Caco-2 (cell line): ENCODE measurements at regions not wholly inside any gene's neighbourhood (a gene's known extent, or its start where the extent isn't known, plus 50 kb on each side); places are given as distances from the start of the nearest gene placed in this dataset.

ENCODE experiments used
- BruUV-seq: library from RNA; stranded (reverse); fragments of 400-500 nt; replicated peaks from 2 replicates; lab custom pipeline; 2021; lab: Mats Ljungman, UMichigan
- CTCF ChIA-PET: fragments of 300-600 bp; sonication (Branson Sonifier 250); formaldehyde crosslinking; loops from one replicate; lab custom pipeline; 2022; ENCODE audit warnings: antibody characterized with exemption; lab: Charles Lee
- POLR2A ChIA-PET: fragments of 300-600 bp; sonication (Branson Sonifier 250); formaldehyde crosslinking; loops from one replicate; lab custom pipeline; 2022; ENCODE audit warnings: antibody characterized with exemption; lab: Charles Lee
- DNase-seq, 2 experiments: peaks; one replicate each; pipeline versions ENCODE4 v3.0.0 to v3.0.0-alpha.2; 2020 to 2022
- H3K27me3 ChIP-seq: replicated peaks from 2 replicates; pipeline ENCODE4 v1.6.0; 2011; ENCODE audit warnings: low read length; ENCODE audit not compliant: control insufficient read depth, insufficient read depth
- H3K36me3 ChIP-seq: 2 replicates; pipeline ENCODE4 v1.5.1; 2011; ENCODE audit warnings: low read length; ENCODE audit not compliant: control insufficient read depth, insufficient read depth
- H3K4me1 ChIP-seq: fragments of 250-450 bp; sonication (Bioruptor Pico); 2 replicates; pipeline ENCODE4 v1.5.1; 2020; ENCODE audit warnings: mild to moderate bottlenecking
- H3K4me3 ChIP-seq: 2 replicates; pipeline ENCODE4 v1.5.1; 2011; ENCODE audit warnings: low read depth, mild to moderate bottlenecking, control low read depth, low read length
- H3K9me3 ChIP-seq: fragments of 250-450 bp; sonication (Bioruptor Pico); 2 replicates; pipeline ENCODE4 v1.5.1; 2020; ENCODE audit warnings: mild to moderate bottlenecking, moderate library complexity
- H3K27ac Mint-ChIP-seq: one replicate; pipeline ENCODE4 v1.8.0; 2022; ENCODE audit warnings: mixed read lengths; ENCODE audit not compliant: unreplicated experiment
- H3K27me3 Mint-ChIP-seq: one replicate; pipeline ENCODE4 v1.8.0; 2022; ENCODE audit warnings: mixed read lengths; ENCODE audit not compliant: insufficient read depth, unreplicated experiment
- H3K36me3 Mint-ChIP-seq: one replicate; pipeline ENCODE4 v1.8.0; 2022; ENCODE audit warnings: mild to moderate bottlenecking, mixed read lengths; ENCODE audit not compliant: insufficient read depth, unreplicated experiment
- H3K4me1 Mint-ChIP-seq: one replicate; pipeline ENCODE4 v1.8.0; 2022; ENCODE audit warnings: low read depth, mixed read lengths; ENCODE audit not compliant: unreplicated experiment
- H3K4me3 Mint-ChIP-seq: one replicate; pipeline ENCODE4 v1.8.0; 2022; ENCODE audit warnings: mild to moderate bottlenecking, moderate library complexity, mixed read lengths; ENCODE audit not compliant: unreplicated experiment
- H3K9me3 Mint-ChIP-seq: one replicate; pipeline ENCODE4 v1.8.0; 2022; ENCODE audit warnings: mixed read lengths; ENCODE audit not compliant: unreplicated experiment
- intact Hi-C: fragments of 100-400 bp; cut with micrococcal nuclease; formaldehyde crosslinking; loops from one replicate; pipeline ENCODE4 v1.10.0; 2022; ENCODE audit not compliant: unreplicated experiment
- TF ChIP-seq, protein P1 (sequence below), 2 experiments: fragments of 200-600 bp in 1 of 2; IDR thresholded peaks; 1 replicate in 1 of 2; 2 replicates in 1 of 2; pipeline versions ENCODE4 v1.5.1 to v1.8.0; 2011 to 2022; ENCODE audit warnings: antibody characterized with exemption in 1 of 2, control low read depth in 1 of 2, inconsistent platforms in 1 of 2, low read depth in 1 of 2, low read length in 1 of 2, mild to moderate bottlenecking in 1 of 2, moderate library complexity in 1 of 2; ENCODE audit not compliant: insufficient read depth in 1 of 2, severe bottlenecking in 1 of 2, unreplicated experiment in 1 of 2

DNA sequence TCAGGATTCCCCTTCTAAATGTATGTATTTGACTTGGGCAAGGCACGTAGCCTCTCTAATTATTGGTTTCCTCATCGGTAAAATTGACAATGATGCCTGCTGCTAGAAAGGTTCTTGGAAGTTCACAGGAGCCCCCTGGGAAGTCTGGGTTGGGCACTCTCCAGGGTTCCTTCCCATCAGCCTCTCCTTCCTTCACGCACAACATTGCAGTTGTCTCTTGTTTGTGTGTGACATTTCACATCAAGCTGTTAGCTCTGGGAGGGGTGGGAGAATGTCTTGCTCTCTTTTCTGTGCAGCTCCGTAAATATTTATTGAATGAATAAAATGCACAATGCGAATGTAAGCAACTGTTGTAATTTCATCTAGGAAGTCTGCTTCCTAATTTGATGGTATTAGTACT lies 153.2 kb upstream of the PRICKLE1 start:
- Histone ChIP-seq H3K9me3 (peaks cover 13% of the 10 kb centered on the region), H3K27me3 (no peaks in the 10 kb centered on the region), H3K4me3 (no peak overlapping the region), H3K36me3 (no peaks in the 10 kb centered on the region), H3K4me1 (peaks cover 19% of the 10 kb centered on the region)
- intact Hi-C loops, result no loop called here
- CTCF ChIA-PET, result no interaction called here
- no peaks in the 10 kb centered on the region for H3K36me3 Mint-ChIP-seq
- H3K9me3 Mint-ChIP-seq, result peaks cover 29% of the 10 kb centered on the region
- no TSS peak for BruUV-seq
- H3K27ac Mint-ChIP-seq, result no peak overlapping the region
- TF ChIP-seq, protein P1, sequence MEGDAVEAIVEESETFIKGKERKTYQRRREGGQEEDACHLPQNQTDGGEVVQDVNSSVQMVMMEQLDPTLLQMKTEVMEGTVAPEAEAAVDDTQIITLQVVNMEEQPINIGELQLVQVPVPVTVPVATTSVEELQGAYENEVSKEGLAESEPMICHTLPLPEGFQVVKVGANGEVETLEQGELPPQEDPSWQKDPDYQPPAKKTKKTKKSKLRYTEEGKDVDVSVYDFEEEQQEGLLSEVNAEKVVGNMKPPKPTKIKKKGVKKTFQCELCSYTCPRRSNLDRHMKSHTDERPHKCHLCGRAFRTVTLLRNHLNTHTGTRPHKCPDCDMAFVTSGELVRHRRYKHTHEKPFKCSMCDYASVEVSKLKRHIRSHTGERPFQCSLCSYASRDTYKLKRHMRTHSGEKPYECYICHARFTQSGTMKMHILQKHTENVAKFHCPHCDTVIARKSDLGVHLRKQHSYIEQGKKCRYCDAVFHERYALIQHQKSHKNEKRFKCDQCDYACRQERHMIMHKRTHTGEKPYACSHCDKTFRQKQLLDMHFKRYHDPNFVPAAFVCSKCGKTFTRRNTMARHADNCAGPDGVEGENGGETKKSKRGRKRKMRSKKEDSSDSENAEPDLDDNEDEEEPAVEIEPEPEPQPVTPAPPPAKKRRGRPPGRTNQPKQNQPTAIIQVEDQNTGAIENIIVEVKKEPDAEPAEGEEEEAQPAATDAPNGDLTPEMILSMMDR (IDR thresholded peaks at IDR 0.05; ENCODE audit: insufficient read depth in 1 of 2, low read depth in 1 of 2, low read length in 1 of 2, severe bottlenecking in 1 of 2, unreplicated experiment in 1 of 2), result no peak
- H3K27me3 Mint-ChIP-seq, result no peaks in the 10 kb centered on the region
- H3K4me1 Mint-ChIP-seq, result peaks cover 9% of the 10 kb centered on the region
- POLR2A ChIA-PET, result no interaction called here
- no peak for DNase-seq
- no peak overlapping the region for H3K4me3 Mint-ChIP-seq

DNA sequence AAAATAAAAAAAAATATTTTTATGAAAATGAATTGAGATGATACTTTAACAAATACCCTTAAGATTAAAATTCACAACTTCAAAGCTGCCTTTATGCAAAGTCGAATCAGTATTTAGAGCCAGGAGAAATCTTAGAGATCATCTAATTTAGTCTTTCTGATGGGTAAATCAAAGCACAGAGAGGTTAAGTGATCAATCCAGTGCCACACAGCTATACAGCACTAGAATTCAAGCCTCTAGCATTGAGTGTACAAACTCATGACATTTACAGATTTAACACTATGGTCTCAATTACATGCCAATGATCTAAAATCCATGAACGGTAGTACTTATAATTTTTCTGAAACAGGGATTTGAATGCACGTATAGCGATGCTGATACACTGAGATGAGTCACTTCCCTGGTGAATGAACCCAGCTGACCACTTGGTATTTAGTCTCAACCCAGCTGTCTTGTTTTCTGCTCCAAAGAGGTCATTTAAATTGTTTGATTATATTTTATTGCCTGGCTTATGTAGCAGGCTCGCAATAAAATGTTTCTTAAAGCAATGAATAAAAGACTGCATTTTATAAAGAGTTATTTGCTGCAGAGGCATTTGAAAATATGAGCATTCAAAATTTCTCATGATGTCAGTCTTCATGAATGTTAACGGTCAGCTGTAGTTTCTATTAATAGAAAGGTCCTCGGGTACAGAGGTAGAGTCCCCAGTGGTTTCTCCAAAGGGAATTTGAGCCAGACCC lies 152.4 kb upstream of the PRICKLE1 start:
- CTCF ChIA-PET, result no interaction called here
- no peaks in the 10 kb centered on the region for H3K36me3 Mint-ChIP-seq
- intact Hi-C loops, result no loop called here
- Histone ChIP-seq H3K9me3 (peaks cover 13% of the 10 kb centered on the region), H3K27me3 (no peaks in the 10 kb centered on the region), H3K36me3 (no peaks in the 10 kb centered on the region), H3K4me1 (peaks cover 19% of the 10 kb centered on the region), H3K4me3 (no peak overlapping the region)
- peaks cover 9% of the 10 kb centered on the region for H3K4me1 Mint-ChIP-seq
- H3K27me3 Mint-ChIP-seq, result no peaks in the 10 kb centered on the region
- H3K4me3 Mint-ChIP-seq, result no peak overlapping the region
- BruUV-seq, result no TSS peak
- TF ChIP-seq, protein P1 (IDR thresholded peaks at IDR 0.05; ENCODE audit: insufficient read depth in 1 of 2, low read depth in 1 of 2, low read length in 1 of 2, severe bottlenecking in 1 of 2, unreplicated experiment in 1 of 2), result no peak
- H3K9me3 Mint-ChIP-seq, result peaks cover 22% of the 10 kb centered on the region
- POLR2A ChIA-PET, result no interaction called here
- no peak for DNase-seq
- H3K27ac Mint-ChIP-seq, result no peak overlapping the region

DNA sequence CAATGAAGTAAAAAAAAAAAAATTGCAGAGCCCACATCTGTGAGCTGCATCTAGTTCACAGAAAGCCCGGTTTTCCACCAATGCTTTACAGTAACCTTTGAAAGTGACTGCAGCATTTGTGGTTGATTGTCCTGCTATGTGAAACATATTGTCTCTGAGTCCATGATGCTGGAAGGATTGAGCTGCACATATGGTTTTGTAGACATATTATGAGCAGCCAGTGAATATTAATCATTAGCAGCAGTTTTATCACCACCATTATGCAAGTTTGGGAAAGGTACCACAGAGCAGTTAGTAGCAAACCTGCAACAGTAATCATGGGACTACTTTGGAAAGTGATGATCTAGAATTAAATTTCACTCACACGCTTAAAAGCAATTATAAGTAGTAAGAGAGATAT lies 151.5 kb upstream of the PRICKLE1 start:
- H3K27ac Mint-ChIP-seq, result no peak overlapping the region
- CTCF ChIA-PET, result no interaction called here
- no peak overlapping the region for H3K4me3 Mint-ChIP-seq
- peaks cover 19% of the 10 kb centered on the region for H3K4me1 ChIP-seq
- no TSS peak for BruUV-seq
- H3K27me3 ChIP-seq, result no peaks in the 10 kb centered on the region
- no peaks in the 10 kb centered on the region for H3K27me3 Mint-ChIP-seq
- TF ChIP-seq, protein P1 (IDR thresholded peaks at IDR 0.05; ENCODE audit: insufficient read depth in 1 of 2, low read depth in 1 of 2, low read length in 1 of 2, severe bottlenecking in 1 of 2, unreplicated experiment in 1 of 2), result no peak
- peaks cover 16% of the 10 kb centered on the region for H3K9me3 Mint-ChIP-seq
- H3K4me1 Mint-ChIP-seq, result peaks cover 9% of the 10 kb centered on the region
- H3K4me3 ChIP-seq, result no peak overlapping the region
- no peak for DNase-seq
- intact Hi-C loops, result no loop called here
- peaks cover 6% of the 10 kb centered on the region for H3K9me3 ChIP-seq
- no peaks in the 10 kb centered on the region for H3K36me3 ChIP-seq
- no peaks in the 10 kb centered on the region for H3K36me3 Mint-ChIP-seq
- POLR2A ChIA-PET, result no interaction called here
